Hematopoietic multipotent progenitor cell (in vitro differentiated cells): ENCODE measurements at regions not wholly inside any gene's neighbourhood (a gene's known extent, or its start where the extent isn't known, plus 50 kb on each side); places are given as distances from the start of the nearest gene placed in this dataset.

ENCODE experiments used
- DNase-seq, 3 donors: peaks; one replicate each; pipeline ENCODE4 v3.0.0-alpha.2; 2011 to 2015; ENCODE audit warnings: low read depth in 2 of 3, low spot score in 2 of 3

- DNase-seq = no peak
Observed at GRCh38 chr1:219478811-219479210, 134.1 kb downstream of the ZC3H11B start.

GRCh38 chr1:219477861-219478260 is 135.0 kb downstream of the ZC3H11B start:
- DNase-seq = no peak

GRCh38 chr1:219476716-219477115 is 136.2 kb downstream of the ZC3H11B start:
- DNase-seq = no peak

GRCh38 chr1:219476116-219476515 is 136.8 kb downstream of the ZC3H11B start:
- DNase-seq = no peak

GRCh38 chr1:219472596-219472995 is 140.3 kb downstream of the ZC3H11B start:
- DNase-seq = no peak

DNA sequence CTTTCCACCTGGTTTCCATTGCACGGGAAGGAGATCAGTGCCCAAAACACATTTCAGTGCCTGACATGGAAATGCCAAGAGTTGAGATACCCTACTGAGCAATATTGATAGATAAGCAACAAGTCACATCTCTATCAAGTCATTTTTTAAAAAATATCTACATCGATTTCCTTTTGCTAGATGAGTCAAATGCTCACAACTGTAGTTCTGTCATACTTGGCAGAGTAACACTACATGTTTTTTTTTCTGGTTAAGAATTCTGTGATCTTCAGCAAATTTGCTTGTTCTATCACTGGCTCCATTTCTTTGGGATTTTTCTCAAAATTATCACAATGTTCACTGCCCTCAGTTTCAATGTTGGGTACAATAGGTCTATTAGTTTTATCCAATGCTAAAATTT is 145.4 kb downstream of the ZC3H11B start:
- no peak for DNase-seq

DNA sequence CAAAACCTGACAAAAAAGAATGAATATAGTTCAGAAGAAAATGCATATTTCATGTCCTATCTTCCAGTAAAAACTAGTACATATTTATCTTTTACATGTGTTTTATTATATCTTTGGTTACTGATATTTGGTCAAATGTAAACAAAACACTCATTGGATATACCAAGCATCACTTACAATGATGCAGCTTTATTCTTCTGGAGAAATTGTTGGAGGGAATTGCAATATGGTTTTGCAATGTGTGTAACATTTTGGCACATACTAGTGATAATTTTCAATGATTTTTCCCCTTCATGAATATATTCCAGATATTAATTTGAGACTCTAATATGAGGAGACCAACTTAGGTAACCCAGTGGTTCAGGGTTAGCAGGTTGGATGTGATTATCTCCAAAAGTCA is 146.1 kb downstream of the ZC3H11B start:
- DNase-seq = no peak

DNA sequence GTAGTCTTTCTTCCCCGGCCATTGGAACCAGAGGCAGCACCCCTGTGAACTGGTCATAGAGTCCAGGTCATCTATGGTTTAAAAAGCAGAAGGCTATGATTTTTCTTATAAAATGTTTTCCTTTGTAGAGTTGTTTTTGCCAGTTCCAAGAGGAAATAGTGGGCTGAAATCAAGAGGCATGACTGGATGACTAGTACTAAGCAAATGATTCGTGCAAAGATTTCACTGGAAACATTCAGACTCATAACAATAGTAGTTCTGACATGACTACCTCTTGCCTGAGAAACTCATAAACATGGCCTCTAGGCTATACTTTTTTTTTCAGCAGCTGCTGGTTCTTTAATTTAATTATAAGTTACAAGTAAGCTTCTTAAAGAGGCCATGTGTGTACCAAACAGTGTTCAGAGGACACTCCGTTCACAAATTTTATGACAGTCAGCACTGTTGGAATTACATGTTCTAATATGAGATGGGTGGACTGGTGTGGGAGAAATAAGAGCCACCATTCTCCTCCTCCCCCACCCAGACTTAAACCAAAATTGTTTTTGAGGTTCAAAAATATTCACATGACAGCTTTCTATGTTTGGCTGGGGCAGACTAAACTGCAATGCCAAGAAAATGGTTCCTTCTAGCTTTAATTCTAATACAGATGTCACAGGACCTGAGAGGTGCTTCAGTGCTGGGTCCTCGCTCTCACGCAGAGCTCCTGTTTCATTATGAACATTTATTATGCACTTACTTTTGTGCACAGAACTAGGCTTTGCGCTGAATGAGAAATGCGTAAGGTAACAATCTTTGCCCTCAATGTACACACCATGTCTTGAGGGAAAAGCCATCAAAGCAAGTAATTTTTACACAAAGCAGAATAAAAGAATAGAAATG is 147.5 kb downstream of the ZC3H11B start:
- DNase-seq = no peak

DNA sequence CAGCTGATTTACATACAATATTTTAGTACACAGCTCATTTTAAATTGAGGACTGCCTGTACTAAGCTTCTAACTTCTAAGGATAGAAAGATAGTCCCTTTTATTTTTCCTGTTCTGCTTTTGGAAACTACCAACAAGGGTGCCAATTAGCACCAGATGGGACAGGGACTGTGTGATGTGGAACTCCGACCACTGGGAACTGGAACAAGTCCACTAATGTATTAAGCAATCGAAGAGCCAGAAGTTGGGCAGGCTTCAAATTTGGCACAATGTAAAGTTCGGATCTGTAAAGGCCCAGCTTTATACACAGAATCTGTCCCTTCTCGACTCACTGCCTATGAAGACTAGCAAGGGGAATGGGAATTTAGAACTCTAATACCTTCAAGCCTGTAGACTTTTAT is 149.3 kb downstream of the ZC3H11B start:
- DNase-seq = no peak

DNA sequence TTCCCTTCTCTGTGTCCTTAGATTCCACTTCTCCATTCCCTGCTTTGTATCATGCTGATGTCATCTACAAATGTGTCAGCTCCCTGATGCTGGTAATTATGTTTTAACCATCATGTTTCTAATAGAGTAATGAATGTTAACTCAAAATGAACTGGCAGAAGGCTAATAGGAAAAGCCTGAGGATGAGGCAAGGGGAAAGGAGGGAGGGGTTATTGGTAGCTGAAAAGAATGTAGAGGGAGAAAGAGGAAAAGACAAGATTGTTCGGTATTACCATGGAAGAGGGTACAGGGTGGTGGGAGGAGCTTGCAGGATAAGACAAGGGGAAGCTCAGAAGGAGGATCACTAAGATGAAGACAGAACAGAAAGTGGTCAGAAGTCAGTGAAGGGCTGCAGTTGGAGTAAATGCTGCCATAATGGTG is 150.9 kb downstream of the ZC3H11B start:
- DNase-seq = no peak

- DNase-seq = peak in 1 of 3 donors; percentile 1
Observed at GRCh38 chr1:219460896-219461815, 151.7 kb downstream of the ZC3H11B start.

GRCh38 chr1:219460081-219460895 is 152.6 kb downstream of the ZC3H11B start:
- DNase-seq = no peak

- no peak for DNase-seq
Observed at GRCh38 chr1:219459351-219460080, 153.4 kb downstream of the ZC3H11B start.

GRCh38 chr1:219446288-219446687 is 166.6 kb downstream of the ZC3H11B start:
- no peak for DNase-seq

DNA sequence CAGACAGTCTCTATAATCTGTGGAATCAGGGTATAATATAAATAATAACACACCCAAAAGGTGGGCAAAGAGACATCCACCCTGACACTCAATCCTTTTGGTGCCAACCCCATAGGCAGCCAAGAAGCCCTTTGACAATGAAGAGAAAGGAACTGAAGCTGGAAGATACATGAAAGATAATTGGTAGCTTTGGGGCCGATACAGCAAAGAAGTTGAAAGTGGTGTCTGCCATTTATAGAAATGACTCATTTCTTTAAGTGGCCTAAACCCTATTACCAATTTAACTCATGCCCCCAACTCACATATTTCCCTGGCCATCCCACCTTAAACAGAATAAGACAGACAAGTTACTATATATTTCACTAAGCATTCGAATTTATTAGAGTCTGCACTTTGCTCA is 167.0 kb downstream of the ZC3H11B start:
- DNase-seq = no peak

DNA sequence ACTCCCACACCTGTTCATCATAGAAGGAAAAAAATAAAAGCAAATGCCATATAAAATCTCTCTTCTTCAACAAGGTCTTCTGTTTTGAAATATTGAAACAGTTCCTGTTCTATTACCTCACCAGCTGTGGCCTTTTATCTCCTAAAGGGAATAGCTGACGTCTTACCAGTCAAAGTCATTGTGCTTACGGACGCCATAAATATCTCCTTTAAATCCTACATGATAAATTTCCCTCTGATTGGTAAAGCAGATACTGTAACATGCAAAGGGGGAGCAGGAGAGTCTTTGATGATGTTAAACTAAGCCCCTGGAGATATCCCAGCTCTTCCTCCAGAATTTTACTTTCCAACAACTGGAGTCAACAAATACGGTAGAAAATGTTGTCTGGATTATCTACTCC is 168.4 kb downstream of the ZC3H11B start:
- DNase-seq = no peak

DNA sequence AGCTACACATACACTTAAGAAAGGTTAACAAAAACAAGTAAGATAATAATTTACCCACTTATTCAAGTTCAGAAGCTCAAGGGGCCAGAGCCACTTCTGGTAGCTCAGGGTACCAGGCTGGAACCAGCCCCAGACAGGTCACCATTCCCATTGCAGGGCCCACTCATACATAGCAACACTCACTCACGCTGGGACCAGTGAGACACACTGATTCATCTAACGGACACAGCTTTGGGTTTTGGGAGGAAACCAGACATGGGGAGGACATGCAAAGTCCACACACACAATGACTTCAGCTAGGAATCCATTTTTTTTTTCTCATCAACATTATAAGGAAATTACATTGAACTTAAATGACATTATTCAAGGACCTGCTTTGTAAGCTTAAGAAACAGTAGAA is 169.1 kb downstream of the ZC3H11B start:
- DNase-seq = no peak

- no peak for DNase-seq
Observed at GRCh38 chr1:219442611-219443061, 170.3 kb downstream of the ZC3H11B start.

DNA sequence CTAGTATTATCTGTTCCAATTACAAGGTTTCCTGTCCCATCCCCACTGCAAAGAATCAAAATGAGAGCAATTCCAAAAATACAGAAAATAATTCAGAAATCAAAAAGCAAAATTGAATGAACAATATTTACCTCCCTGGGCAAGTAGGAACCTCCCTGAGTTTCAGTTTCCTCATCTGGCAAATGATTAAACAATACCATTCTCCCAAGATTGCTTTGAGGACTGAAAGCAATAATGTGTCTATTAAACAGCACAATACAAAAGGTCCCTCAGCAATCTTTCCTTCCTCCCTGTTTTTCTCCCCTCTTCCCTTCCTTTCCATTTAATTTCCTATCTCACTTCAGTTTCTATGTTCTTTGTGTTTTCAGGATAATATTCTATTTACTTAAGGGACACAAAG is 171.0 kb downstream of the ZC3H11B start:
- DNase-seq = no peak

- DNase-seq = no peak
Observed at GRCh38 chr1:219439376-219439775, 173.5 kb downstream of the ZC3H11B start.
